Motor neuron (in vitro differentiated cells): ENCODE measurements at regions not wholly inside any gene's neighbourhood (a gene's known extent, or its start where the extent isn't known, plus 50 kb on each side); places are given as distances from the start of the nearest gene placed in this dataset.
"Not testable (repeated sequence)": the region's sequence is repeated elsewhere in the genome, so short reads cannot be mapped to it uniquely, and the experiment has no call there.

ENCODE experiments used
- ATAC-seq, 8 experiments: fragments of 200-7000 bp; cut with Tn5 transposase; replicated peaks in 6 of 8; 2 replicates each; pipeline ENCODE4 v1.8.0; 2021; ENCODE audit warnings: mild to moderate bottlenecking in 8 of 8, moderate library complexity in 8 of 8
- H3K27ac ChIP-seq, 2 donors: fragments of 250-450 bp; sonication (Bioruptor Pico); 2 replicates each; pipeline ENCODE4 v1.9.0; 2021; ENCODE audit warnings: antibody characterized with exemption in 2 of 2, mild to moderate bottlenecking in 2 of 2, moderate library complexity in 1 of 2
- H3K4me1 ChIP-seq, 2 donors: fragments of 250-450 bp; sonication (Bioruptor Pico); replicated peaks in 1 of 2; 2 replicates each; pipeline ENCODE4 v1.6.1; 2021; ENCODE audit warnings: antibody characterized with exemption in 2 of 2, mild to moderate bottlenecking in 2 of 2, moderate library complexity in 1 of 2
- H3K4me3 ChIP-seq, 5 donors: fragments of 250-450 bp; sonication (Bioruptor Pico); 2 replicates each; pipeline ENCODE4 v1.9.0; 2021; ENCODE audit warnings: antibody characterized with exemption in 5 of 5, mild to moderate bottlenecking in 5 of 5, moderate library complexity in 4 of 5
- WGBS, 10 experiments: fragments of 450-650 bp; shearing (Covaris generic); methylation state at CpG; one replicate each; pipeline ENCODE4 v1.0.0; 2022; 5-methylcytosine and 5-hydroxymethylcytosine counted together
- in situ Hi-C, 9 experiments: fragments of 400-800 bp; cut with MboI; loops; one replicate each; pipeline ENCODE4 v1.15.0; 2021; ENCODE audit warnings: low sequenced_read_pairs in 9 of 9, low pct_unique_long_range_greater_than_20kb in 2 of 9; ENCODE audit not compliant: unreplicated experiment in 9 of 9

GRCh38 chr6:9862603-9863167, 552.2 kb downstream of the TFAP2A start:
- ATAC-seq, result no peak
- in situ Hi-C loops, result no loop called here
- WGBS, 10 experiments, result 0 to 100% (median 92%) methylated on average over 1 to 2 of the region's 2 CpGs; no CpG with 5 or more reads in 3 of the 10 experiments
- Histone ChIP-seq H3K27ac (no peak overlapping the region), H3K4me3 (no peak overlapping the region), H3K4me1 (no peaks in the 10 kb centered on the region)

DNA sequence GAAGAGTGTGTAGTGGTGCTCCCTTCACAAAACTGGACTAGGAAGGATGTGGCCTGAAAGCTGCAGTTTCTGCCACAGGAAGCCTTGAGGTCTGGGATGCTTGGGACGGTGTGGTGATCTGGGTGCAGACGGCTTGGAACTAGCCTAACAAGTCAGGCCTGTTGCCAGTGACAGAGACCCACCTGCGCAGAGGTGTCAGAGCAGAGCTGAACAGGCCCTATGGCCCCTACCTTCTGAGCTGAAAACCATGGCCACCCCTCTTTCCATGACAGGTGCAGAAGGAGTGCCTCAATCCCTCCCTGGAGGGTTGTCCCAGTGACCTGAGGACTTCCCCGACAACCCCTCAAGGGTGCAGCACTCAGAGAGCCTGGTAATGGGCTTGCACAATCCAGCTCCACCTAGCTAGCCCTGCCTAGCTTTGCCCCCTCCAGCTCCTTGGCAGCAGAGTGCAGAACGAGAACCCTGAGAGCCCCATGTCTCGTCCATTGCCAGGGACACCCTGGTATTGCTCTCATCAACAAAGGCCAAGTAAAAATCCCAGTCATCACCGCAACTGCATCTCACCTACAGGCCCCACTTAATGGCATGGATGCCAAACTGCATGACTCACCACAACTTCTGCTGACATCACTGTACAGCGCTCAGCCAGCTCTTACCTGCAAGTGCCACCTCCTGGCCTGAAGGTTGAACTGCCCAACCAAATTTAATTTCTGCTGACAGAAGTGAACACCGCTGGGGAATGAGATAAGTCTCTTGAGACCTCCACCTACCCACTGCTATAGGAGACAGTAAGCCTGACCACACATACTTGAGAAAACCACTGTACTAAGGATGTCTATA, 563.1 kb downstream of the TFAP2A start:
- 38 to 93% (median 77%) methylated on average over 1 to 8 of the region's 9 CpGs; no CpG with 5 or more reads in 3 of the 10 experiments for WGBS, 10 experiments
- H3K4me1 ChIP-seq, result no peaks in the 10 kb centered on the region
- in situ Hi-C loops, result no loop called here
- H3K27ac ChIP-seq, result no peak overlapping the region
- peak in 3 of 8 experiments; percentile 66 to 78 (median 69) for ATAC-seq
- H3K4me3 ChIP-seq, result no peak overlapping the region

GRCh38 chr6:9851006-9851405, 563.9 kb downstream of the TFAP2A start:
- Histone ChIP-seq H3K4me3 (no peak overlapping the region), H3K4me1 (no peaks in the 10 kb centered on the region), H3K27ac (no peak overlapping the region)
- no peak for ATAC-seq
- WGBS, 10 experiments, result 20 to 100% (median 63%) methylated on average over 1 of the region's 2 CpGs; no CpG with 5 or more reads in 6 of the 10 experiments
- in situ Hi-C loops, result no loop called here

GRCh38 chr6:9848094-9848493, 566.8 kb downstream of the TFAP2A start:
- in situ Hi-C loops, result no loop called here
- ATAC-seq, result no peak
- WGBS, 10 experiments, result 17 to 100% (median 63%) methylated on average over 1 of the region's 1 CpG; no CpG with 5 or more reads in 3 of the 10 experiments
- Histone ChIP-seq H3K4me3 (no peak overlapping the region), H3K27ac (no peak overlapping the region), H3K4me1 (no peaks in the 10 kb centered on the region)

DNA sequence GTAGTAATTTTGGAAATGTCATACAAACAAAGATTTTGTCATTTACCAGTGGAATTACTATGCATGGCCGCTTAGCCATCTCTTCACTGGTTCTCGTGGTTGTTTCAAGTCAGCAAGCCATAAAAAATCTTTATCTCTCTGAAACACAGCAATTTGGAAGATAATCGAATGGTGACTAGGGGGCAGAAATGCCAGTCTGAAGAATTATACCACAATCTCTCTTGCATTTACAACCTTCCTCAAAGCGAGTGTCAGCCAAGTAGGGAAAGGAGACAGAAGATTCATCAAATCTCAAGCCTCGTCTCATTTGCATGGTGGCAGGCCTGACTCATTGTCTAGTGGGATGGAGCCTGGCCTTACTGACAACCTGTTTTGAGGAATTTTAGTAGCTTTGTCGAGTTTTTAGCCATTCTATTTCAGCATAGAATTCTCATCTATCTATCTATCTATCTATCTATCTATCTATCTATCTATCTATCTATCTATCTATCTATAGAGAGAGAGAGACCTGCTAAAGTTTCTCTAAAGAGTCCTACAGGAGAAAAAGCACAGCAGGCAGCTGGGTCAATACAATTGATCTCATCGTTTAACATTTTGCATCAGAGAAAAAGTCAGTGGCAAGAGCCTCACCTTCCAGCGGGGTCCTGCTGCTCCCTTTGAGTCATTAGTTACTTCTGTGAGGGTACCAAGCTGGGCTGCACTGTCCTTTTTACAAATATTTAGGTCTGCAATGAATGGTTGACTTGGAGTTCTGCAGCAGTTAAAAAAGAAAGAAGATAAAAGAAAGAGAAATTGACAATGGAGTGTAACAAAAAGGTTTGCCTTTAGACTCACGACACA, 572.8 kb downstream of the TFAP2A start:
- H3K27ac ChIP-seq, result no peak overlapping the region
- 7 to 67% (median 22%) methylated on average over 2 to 9 of the region's 9 CpGs for WGBS, 10 experiments
- no peak overlapping the region for H3K4me3 ChIP-seq
- peak in 3 of 8 experiments; percentile 41 to 49 (median 47) for ATAC-seq
- in situ Hi-C loops, result no loop called here
- H3K4me1 ChIP-seq, result peaks cover 0 to 6% of the 10 kb centered on the region in 2 donors

GRCh38 chr6:9834233-9834632, 580.6 kb downstream of the TFAP2A start:
- WGBS, 10 experiments, result 32 to 100% (median 88%) methylated on average over 1 to 4 of the region's 4 CpGs; no CpG with 5 or more reads in 1 of the 10 experiments
- peaks cover 0 to 2% of the 10 kb centered on the region in 2 donors for H3K4me1 ChIP-seq
- in situ Hi-C loops, result no loop called here
- no peak for ATAC-seq
- no peak overlapping the region for H3K27ac ChIP-seq
- no peak overlapping the region for H3K4me3 ChIP-seq

DNA sequence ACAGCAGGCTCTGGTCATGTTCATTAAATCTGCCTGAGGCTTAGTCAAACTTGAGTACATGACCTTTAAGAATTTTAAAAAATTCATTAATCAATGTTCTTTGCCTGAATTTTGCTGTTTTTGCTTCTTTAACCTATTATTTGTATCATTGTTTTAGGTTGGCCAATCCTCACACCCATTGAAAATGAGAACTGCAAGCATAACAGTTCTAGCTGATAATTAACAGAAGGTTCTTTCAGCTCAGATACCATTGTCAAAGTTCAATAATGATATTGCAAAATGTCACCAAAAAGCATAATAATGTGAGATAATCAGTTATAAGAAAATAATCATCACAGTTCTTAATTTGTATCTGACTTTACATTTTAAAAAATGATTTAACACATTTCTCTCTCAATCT, 583.1 kb downstream of the TFAP2A start:
- Histone ChIP-seq H3K27ac (no peak overlapping the region), H3K4me3 (no peak overlapping the region), H3K4me1 (peaks cover 0 to 2% of the 10 kb centered on the region in 2 donors)
- no peak for ATAC-seq
- in situ Hi-C loops, result no loop called here

GRCh38 chr6:9830808-9831207, 584.1 kb downstream of the TFAP2A start:
- 14 to 93% (median 56%) methylated on average over 1 to 2 of the region's 2 CpGs for WGBS, 10 experiments
- peak in 2 of 8 experiments; percentile 38 to 40 for ATAC-seq
- no peak overlapping the region for H3K27ac ChIP-seq
- in situ Hi-C loops, result no loop called here
- H3K4me1 ChIP-seq, result peaks cover 0 to 2% of the 10 kb centered on the region in 2 donors
- no peak overlapping the region for H3K4me3 ChIP-seq

DNA sequence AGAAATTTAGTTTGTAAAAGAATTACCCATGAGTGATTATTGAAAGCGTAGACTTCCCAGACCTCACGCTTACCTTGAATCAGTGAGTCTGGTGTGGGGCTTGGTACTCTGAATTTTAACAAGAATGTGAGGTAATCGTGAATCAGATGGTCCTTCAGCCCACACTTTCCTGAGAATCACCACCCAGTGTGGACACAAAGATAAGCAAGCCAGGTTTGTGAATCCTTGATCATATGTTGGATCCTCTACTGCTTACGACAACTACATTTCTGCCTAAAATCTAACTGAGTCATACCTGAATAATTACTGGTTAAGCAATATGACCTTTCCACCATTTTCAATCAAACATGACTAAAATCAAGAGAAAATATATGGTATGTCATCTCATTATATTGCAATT, 589.3 kb downstream of the TFAP2A start:
- Histone ChIP-seq H3K4me3 (no peak overlapping the region), H3K4me1 (no peaks in the 10 kb centered on the region), H3K27ac (no peak overlapping the region)
- ATAC-seq, result no peak
- in situ Hi-C loops, result no loop called here
- 0 to 100% (median 91%) methylated on average over 1 to 4 of the region's 4 CpGs; no CpG with 5 or more reads in 1 of the 10 experiments for WGBS, 10 experiments

GRCh38 chr6:9810727-9811126, 604.1 kb downstream of the TFAP2A start:
- H3K27ac ChIP-seq, in situ Hi-C loops, H3K4me1 ChIP-seq: not testable (repeated sequence)
- peak overlapping the region in 2 of 5 donors; percentile 6 to 31 for H3K4me3 ChIP-seq
- 75 to 90% (median 86%) methylated on average over 1 to 4 of the region's 24 CpGs; no CpG with 5 or more reads in 7 of the 10 experiments for WGBS, 10 experiments
- peak in 2 of 8 experiments; percentile 49 for ATAC-seq

DNA sequence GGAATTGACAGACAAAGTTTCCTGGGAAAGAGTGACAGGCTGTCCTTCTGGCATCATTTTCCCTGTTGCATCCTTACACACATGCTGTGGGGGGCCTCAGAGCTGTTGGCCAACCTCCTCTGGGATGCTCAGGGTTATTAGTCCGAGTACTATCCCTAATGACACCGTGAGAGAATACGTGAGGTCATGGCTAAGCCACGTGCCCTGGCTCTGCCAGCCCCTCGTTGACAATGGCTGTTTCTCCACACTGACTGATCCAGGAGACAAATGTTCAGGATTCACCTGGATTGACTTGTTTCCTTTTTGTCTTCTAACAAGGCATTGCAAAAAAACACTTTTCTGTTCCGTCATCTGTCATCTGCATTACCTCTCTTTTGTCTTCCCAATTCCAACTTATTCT, 604.6 kb downstream of the TFAP2A start:
- Histone ChIP-seq H3K4me3 (peak overlapping the region in 1 of 5 donors; percentile 31), H3K4me1 (no peaks in the 10 kb centered on the region), H3K27ac (no peak overlapping the region)
- ATAC-seq, result peak in 2 of 8 experiments; percentile 84 to 86
- in situ Hi-C loops, result no loop called here
- WGBS, 10 experiments, result 40 to 100% (median 81%) methylated on average over 1 to 6 of the region's 6 CpGs

DNA sequence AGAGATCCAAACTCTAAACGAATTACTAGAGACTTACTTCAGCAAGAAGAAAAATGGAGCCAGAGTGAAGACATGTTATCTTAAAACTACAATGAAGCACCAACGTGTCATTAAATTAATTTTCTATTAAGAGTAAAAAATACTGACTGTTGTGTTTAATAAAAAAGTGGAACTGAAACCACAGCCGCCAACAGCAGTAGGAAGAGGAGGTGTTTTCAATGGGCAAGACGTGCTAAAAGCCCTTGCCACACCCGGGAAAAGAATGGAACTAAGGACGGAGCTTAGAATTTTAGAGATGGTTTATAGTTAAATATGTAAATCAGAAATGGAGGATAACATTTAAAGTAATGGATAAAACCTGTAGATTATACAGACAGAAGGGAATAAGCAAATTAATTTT, 608.7 kb downstream of the TFAP2A start:
- Histone ChIP-seq H3K4me3 (no peak overlapping the region), H3K27ac (no peak overlapping the region), H3K4me1 (no peaks in the 10 kb centered on the region)
- no peak for ATAC-seq
- in situ Hi-C loops, result no loop called here
- WGBS, 10 experiments, result 17 to 100% (median 80%) methylated on average over 1 to 6 of the region's 6 CpGs

GRCh38 chr6:9801249-9801754, 613.6 kb downstream of the TFAP2A start:
- H3K4me1 ChIP-seq, result no peaks in the 10 kb centered on the region
- in situ Hi-C loops, result no loop called here
- H3K4me3 ChIP-seq, result no peak overlapping the region
- WGBS, 10 experiments, result 0 to 94% (median 81%) methylated on average over 2 to 11 of the region's 11 CpGs; no CpG with 5 or more reads in 1 of the 10 experiments
- no peak overlapping the region for H3K27ac ChIP-seq
- ATAC-seq, result peak in 3 of 8 experiments; percentile 81 to 90 (median 88)
